ENCODE measurements at regions not wholly inside any gene's neighbourhood (a gene's known extent, or its start where the extent isn't known, plus 50 kb on each side); places are given as distances from the start of the nearest gene placed in this dataset.

GRCh38 chr6:8760951-8761350 lies 325.6 kb upstream of the SLC35B3 start:
- no peak for TF ChIP-seq CTCF (IDR thresholded peaks at IDR 0.05)
- H3K4me1 ChIP-seq = no peaks in the 10 kb centered on the region
- H3K36me3 ChIP-seq = no peaks in the 10 kb centered on the region
- no peak overlapping the region for H3K4me3 ChIP-seq
- no peaks in the 10 kb centered on the region for H3K27me3 ChIP-seq
- H3K27ac ChIP-seq = no peak overlapping the region
- no peak for DNase-seq (ENCODE audit: low spot score)
- no peaks in the 10 kb centered on the region for H3K9me3 ChIP-seq

- H3K36me3 ChIP-seq = no peaks in the 10 kb centered on the region
- H3K4me1 ChIP-seq = no peaks in the 10 kb centered on the region
- H3K27ac ChIP-seq = no peak overlapping the region
- H3K9me3 ChIP-seq = no peaks in the 10 kb centered on the region
- no peak for TF ChIP-seq CTCF (IDR thresholded peaks at IDR 0.05)
- no peak for DNase-seq (ENCODE audit: low spot score)
- no peaks in the 10 kb centered on the region for H3K27me3 ChIP-seq
- H3K4me3 ChIP-seq = no peak overlapping the region
Measured at GRCh38 chr6:8758412-8758811, 323.1 kb upstream of the SLC35B3 start.

DNA sequence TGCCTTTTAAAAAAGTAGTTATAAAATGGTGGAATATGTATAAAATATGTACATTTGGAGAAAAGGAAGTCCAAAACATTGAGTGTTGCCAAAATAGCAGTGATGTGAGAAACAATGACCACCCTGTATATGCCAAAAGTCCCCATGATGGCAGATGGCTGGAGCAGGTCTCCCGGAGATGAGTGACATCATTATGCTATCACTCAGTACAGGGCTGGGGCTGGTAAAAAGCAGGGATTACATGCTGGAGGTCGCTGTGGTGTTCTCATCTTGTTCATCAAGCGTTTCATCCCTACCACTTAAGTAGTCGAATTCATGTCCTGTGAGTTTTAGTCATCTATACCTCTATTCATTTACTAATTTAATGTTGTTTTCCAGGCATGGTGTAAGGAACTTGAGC lies 315.3 kb upstream of the SLC35B3 start:
- DNase-seq (ENCODE audit: low spot score) = no peak
- H3K4me3 ChIP-seq = no peak overlapping the region
- H3K9me3 ChIP-seq = no peaks in the 10 kb centered on the region
- H3K4me1 ChIP-seq = no peaks in the 10 kb centered on the region
- H3K27ac ChIP-seq = no peak overlapping the region
- TF ChIP-seq CTCF (IDR thresholded peaks at IDR 0.05) = no peak
- H3K27me3 ChIP-seq = no peaks in the 10 kb centered on the region
- H3K36me3 ChIP-seq = no peaks in the 10 kb centered on the region

DNA sequence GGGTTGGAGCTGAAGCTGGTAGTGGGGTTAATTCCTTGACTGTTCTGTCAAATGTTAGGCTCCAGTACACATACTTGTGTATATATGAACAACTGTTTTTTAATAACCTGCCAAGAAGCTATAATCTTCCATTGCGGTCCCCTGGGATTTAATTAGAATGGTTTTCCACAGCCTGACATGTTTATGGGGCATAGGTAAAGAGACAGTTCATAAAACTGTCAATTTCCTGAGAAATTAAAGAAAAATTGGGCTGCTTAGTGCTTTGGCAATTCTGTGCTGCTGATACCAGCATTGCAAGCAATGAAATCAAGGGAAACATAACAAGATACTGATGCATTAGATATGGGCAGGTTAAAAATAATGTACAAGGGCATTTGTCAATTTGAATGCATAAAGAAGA lies 314.1 kb upstream of the SLC35B3 start:
- Histone ChIP-seq H3K27me3 (no peaks in the 10 kb centered on the region), H3K27ac (no peak overlapping the region), H3K4me1 (no peaks in the 10 kb centered on the region), H3K4me3 (no peak overlapping the region), H3K9me3 (no peaks in the 10 kb centered on the region), H3K36me3 (no peaks in the 10 kb centered on the region)
- no peak for TF ChIP-seq CTCF (IDR thresholded peaks at IDR 0.05)
- no peak for DNase-seq (ENCODE audit: low spot score)

GRCh38 chr6:8743170-8743745 lies 307.9 kb upstream of the SLC35B3 start:
- no peak for TF ChIP-seq CTCF (IDR thresholded peaks at IDR 0.05)

GRCh38 chr6:8739454-8739853 lies 304.1 kb upstream of the SLC35B3 start:
- H3K4me3 ChIP-seq = no peak overlapping the region
- DNase-seq (ENCODE audit: low spot score) = no peak
- peaks cover 0 to 3% of the 10 kb centered on the region in 2 donors for H3K9me3 ChIP-seq
- H3K4me1 ChIP-seq = no peaks in the 10 kb centered on the region
- H3K36me3 ChIP-seq = no peaks in the 10 kb centered on the region
- no peak overlapping the region for H3K27ac ChIP-seq
- H3K27me3 ChIP-seq = no peaks in the 10 kb centered on the region
- TF ChIP-seq CTCF (IDR thresholded peaks at IDR 0.05) = no peak

More at GRCh38 chr6:8743170-8743745, 307.9 kb upstream of the SLC35B3 start:
- Histone ChIP-seq H3K27me3 (no peaks in the 10 kb centered on the region), H3K9me3 (peaks cover 0 to 3% of the 10 kb centered on the region in 2 donors), H3K36me3 (no peaks in the 10 kb centered on the region), H3K4me3 (no peak overlapping the region), H3K27ac (no peak overlapping the region), H3K4me1 (no peaks in the 10 kb centered on the region)
- no peak for DNase-seq (ENCODE audit: low spot score)
